Loucy (cell line): ENCODE measurements at regions not wholly inside any gene's neighbourhood (a gene's known extent, or its start where the extent isn't known, plus 50 kb on each side); places are given as distances from the start of the nearest gene placed in this dataset.

ENCODE experiments used
- H2AFZ ChIP-seq: fragments of 200-600 bp; sonication (generic); 2 replicates; pipeline ENCODE4 v1.6.0; 2016; ENCODE audit warnings: antibody characterized with exemption, mild to moderate bottlenecking, low read length, moderate library complexity
- H3F3A ChIP-seq: fragments of 200-600 bp; 2 replicates; pipeline ENCODE4 v1.6.0; 2016; ENCODE audit warnings: antibody characterized with exemption, low read depth, mild to moderate bottlenecking
- H3K27me3 ChIP-seq: fragments of 200-600 bp; sonication (generic); 2 replicates; pipeline ENCODE4 v1.6.1; 2014; ENCODE audit warnings: low read length, mild to moderate bottlenecking; ENCODE audit not compliant: insufficient read depth, poor library complexity, severe bottlenecking
- H3K36me3 ChIP-seq: fragments of 200-600 bp; sonication (generic); 2 replicates; pipeline ENCODE4 v1.6.1; 2016; ENCODE audit warnings: low read length; ENCODE audit not compliant: insufficient read depth
- H3K4me1 ChIP-seq: fragments of 200-600 bp; sonication (generic); 2 replicates; pipeline ENCODE4 v1.5.1; 2014; ENCODE audit warnings: low read length, mild to moderate bottlenecking; ENCODE audit not compliant: insufficient read depth, poor library complexity, severe bottlenecking
- H3K4me2 ChIP-seq: fragments of 200-600 bp; sonication (generic); 2 replicates; pipeline ENCODE4 v1.6.0; 2014; ENCODE audit warnings: antibody characterized with exemption, low read length, low read depth, mild to moderate bottlenecking; ENCODE audit not compliant: poor library complexity, severe bottlenecking
- H3K4me3 ChIP-seq: fragments of 200-600 bp; sonication (generic); 2 replicates; pipeline ENCODE4 v1.5.1; 2014; ENCODE audit warnings: low read length, mild to moderate bottlenecking, mixed read lengths; ENCODE audit not compliant: poor library complexity, severe bottlenecking
- H3K79me2 ChIP-seq: fragments of 200-600 bp; sonication (generic); 2 replicates; pipeline ENCODE4 v1.6.1; 2014; ENCODE audit warnings: low read length; ENCODE audit not compliant: insufficient read depth
- H3K9ac ChIP-seq: fragments of 200-600 bp; sonication (generic); 2 replicates; pipeline ENCODE4 v1.6.0; 2014; ENCODE audit warnings: mild to moderate bottlenecking, low read depth, low read length, moderate library complexity; ENCODE audit not compliant: poor library complexity, severe bottlenecking
- H3K9me2 ChIP-seq: fragments of 200-600 bp; sonication (generic); replicated peaks from 2 replicates; pipeline ENCODE4 v1.6.1; 2016; ENCODE audit warnings: low read depth, low read length, mixed read lengths
- H3K9me3 ChIP-seq: fragments of 200-600 bp; sonication (generic); 2 replicates; pipeline ENCODE4 v1.6.1; 2014; ENCODE audit warnings: mild to moderate bottlenecking, antibody characterized with exemption, low read length, low read depth; ENCODE audit not compliant: insufficient read depth
- H4K20me1 ChIP-seq: fragments of 200-600 bp; sonication (generic); 2 replicates; pipeline ENCODE4 v1.6.0; 2014; ENCODE audit warnings: antibody characterized with exemption, low read length, mild to moderate bottlenecking; ENCODE audit not compliant: insufficient read depth, poor library complexity, severe bottlenecking
- EZH2phosphoT487 ChIP-seq: fragments of 200-600 bp; IDR thresholded peaks from 2 replicates; pipeline ENCODE4 v1.6.1; 2018; ENCODE audit warnings: antibody characterized with exemption, mild to moderate bottlenecking, moderate library complexity, borderline replicate concordance
- TF ChIP-seq, protein P1 (sequence below): fragments of 200-600 bp; sonication (generic); conservative IDR thresholded peaks from 2 replicates; pipeline ENCODE4 v1.5.1; 2014; ENCODE audit warnings: mild to moderate bottlenecking, antibody characterized with exemption, low read length

DNA sequence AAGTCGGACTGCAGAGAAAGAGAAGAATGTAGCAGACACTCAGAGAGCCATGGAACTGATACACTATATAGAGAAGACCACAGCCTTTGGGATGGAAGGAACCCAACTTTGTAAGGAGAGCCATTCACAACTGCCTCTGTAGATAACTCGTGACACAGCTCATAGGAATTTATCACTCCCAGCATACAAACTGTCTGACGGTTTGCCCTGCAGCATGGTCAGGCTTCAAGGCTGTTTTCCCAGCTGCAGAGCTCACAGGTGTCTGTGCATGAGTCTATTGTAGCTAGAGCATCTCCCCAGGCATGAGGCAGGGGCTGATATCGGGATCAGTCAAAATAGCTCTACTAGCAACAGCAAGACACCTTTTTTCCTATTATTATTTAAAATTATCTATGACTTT lies 130.5 kb upstream of the DTNBP1 start:
- H3K4me3 ChIP-seq = no peak overlapping the region
- H3K9me2 ChIP-seq = no peaks in the 10 kb centered on the region
- H3K9me3 ChIP-seq = peaks cover 5% of the 10 kb centered on the region
- H2AFZ ChIP-seq = no peak overlapping the region
- H3K9ac ChIP-seq = no peak overlapping the region
- no peak for TF ChIP-seq EZH2phosphoT487
- TF ChIP-seq, protein P1, sequence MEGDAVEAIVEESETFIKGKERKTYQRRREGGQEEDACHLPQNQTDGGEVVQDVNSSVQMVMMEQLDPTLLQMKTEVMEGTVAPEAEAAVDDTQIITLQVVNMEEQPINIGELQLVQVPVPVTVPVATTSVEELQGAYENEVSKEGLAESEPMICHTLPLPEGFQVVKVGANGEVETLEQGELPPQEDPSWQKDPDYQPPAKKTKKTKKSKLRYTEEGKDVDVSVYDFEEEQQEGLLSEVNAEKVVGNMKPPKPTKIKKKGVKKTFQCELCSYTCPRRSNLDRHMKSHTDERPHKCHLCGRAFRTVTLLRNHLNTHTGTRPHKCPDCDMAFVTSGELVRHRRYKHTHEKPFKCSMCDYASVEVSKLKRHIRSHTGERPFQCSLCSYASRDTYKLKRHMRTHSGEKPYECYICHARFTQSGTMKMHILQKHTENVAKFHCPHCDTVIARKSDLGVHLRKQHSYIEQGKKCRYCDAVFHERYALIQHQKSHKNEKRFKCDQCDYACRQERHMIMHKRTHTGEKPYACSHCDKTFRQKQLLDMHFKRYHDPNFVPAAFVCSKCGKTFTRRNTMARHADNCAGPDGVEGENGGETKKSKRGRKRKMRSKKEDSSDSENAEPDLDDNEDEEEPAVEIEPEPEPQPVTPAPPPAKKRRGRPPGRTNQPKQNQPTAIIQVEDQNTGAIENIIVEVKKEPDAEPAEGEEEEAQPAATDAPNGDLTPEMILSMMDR = no peak
- no peaks in the 10 kb centered on the region for H3K4me1 ChIP-seq
- no peaks in the 10 kb centered on the region for H4K20me1 ChIP-seq
- H3F3A ChIP-seq = no peaks in the 10 kb centered on the region
- no peak overlapping the region for H3K4me2 ChIP-seq
- no peaks in the 10 kb centered on the region for H3K79me2 ChIP-seq
- H3K36me3 ChIP-seq = no peaks in the 10 kb centered on the region
- no peaks in the 10 kb centered on the region for H3K27me3 ChIP-seq

- Histone ChIP-seq H2AFZ (no peak overlapping the region), H3K9me3 (peaks cover under 1% of the 10 kb centered on the region)
Measured at GRCh38 chr6:15792842-15793241, 130.0 kb upstream of the DTNBP1 start.

DNA sequence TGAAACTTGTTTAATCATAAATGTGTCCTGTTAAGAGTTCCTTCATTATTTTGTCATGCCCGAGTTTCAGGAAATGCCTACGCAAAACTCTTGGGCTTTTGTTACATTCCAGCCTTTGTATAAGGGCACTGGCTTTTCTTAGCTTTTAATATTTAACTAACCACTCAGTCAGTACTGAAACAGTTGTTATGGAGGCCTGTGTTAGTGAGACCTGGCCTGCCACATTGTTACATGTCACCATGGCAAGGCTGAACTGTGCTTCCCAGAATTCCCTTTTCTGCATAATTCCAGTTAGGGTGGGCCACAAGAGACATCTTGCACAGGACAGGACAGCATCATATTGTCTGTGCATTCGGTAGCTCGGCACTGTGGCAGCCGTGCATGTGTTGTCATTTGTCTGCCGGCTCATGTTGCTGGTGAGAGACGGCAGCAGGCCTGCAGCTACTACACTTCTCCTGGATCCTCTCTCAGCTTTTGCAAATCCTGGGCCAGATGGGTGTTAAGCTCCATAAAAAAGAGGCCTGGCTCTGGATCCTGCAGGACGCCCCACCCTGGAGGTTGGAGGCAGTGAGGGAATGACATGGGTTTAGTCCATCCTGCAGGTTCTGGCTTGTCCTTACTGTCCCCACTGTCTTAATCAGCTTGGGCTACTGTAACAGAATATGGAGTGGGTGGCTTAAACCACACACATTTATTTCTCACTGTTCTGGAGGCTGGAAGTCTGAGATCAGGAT lies 128.8 kb upstream of the DTNBP1 start:
- no peaks in the 10 kb centered on the region for H3K9me2 ChIP-seq
- no peak overlapping the region for H3K9ac ChIP-seq
- no peaks in the 10 kb centered on the region for H4K20me1 ChIP-seq
- no peaks in the 10 kb centered on the region for H3K9me3 ChIP-seq
- H3K4me3 ChIP-seq = no peak overlapping the region
- no peak for TF ChIP-seq EZH2phosphoT487
- TF ChIP-seq, protein P1 = no peak
- no peaks in the 10 kb centered on the region for H3K4me1 ChIP-seq
- no peaks in the 10 kb centered on the region for H3K36me3 ChIP-seq
- no peaks in the 10 kb centered on the region for H3F3A ChIP-seq
- no peaks in the 10 kb centered on the region for H3K79me2 ChIP-seq
- H2AFZ ChIP-seq = no peak overlapping the region
- H3K27me3 ChIP-seq = no peaks in the 10 kb centered on the region
- H3K4me2 ChIP-seq = no peak overlapping the region

More at GRCh38 chr6:15792842-15793241, 130.0 kb upstream of the DTNBP1 start:
- H3K79me2 ChIP-seq = no peaks in the 10 kb centered on the region
- no peaks in the 10 kb centered on the region for H3K36me3 ChIP-seq
- TF ChIP-seq, protein P1 = no peak
- TF ChIP-seq EZH2phosphoT487 = no peak
- H3F3A ChIP-seq = no peaks in the 10 kb centered on the region
- no peaks in the 10 kb centered on the region for H4K20me1 ChIP-seq
- no peak overlapping the region for H3K9ac ChIP-seq
- H3K27me3 ChIP-seq = no peaks in the 10 kb centered on the region
- H3K4me2 ChIP-seq = no peak overlapping the region
- H3K9me2 ChIP-seq = no peaks in the 10 kb centered on the region
- H3K4me3 ChIP-seq = no peak overlapping the region
- no peaks in the 10 kb centered on the region for H3K4me1 ChIP-seq
